Liver (tissue), 8 donors: ENCODE measurements at regions not wholly inside any gene's neighbourhood (a gene's known extent, or its start where the extent isn't known, plus 50 kb on each side); places are given as distances from the start of the nearest gene placed in this dataset.

Experiments used
- DNase-seq: peaks from one replicate; pipeline ENCODE4 v3.0.0-alpha.2; 2017; ENCODE audit warnings: low spot score
- H3K27ac ChIP-seq, 2 donors: one replicate each; pipeline ENCODE4 v1.7.0; 2013; ENCODE audit warnings: inconsistent platforms in 2 of 2, low read length in 2 of 2, control low read depth in 1 of 2, low read depth in 1 of 2, mild to moderate bottlenecking in 1 of 2
- H3K27me3 ChIP-seq, 4 donors: one replicate each; pipeline versions ENCODE4 v1.6.1 to v1.7.0; 2013; ENCODE audit warnings: low read length in 3 of 4, inconsistent platforms in 1 of 4, mild to moderate bottlenecking in 1 of 4, moderate library complexity in 1 of 4; ENCODE audit not compliant: control insufficient read depth in 4 of 4, insufficient read depth in 4 of 4
- H3K36me3 ChIP-seq, 4 donors: one replicate each; pipeline versions ENCODE4 v1.6.1 to v1.7.0; 2013; ENCODE audit warnings: low read length in 3 of 4, mild to moderate bottlenecking in 3 of 4, low read depth in 1 of 4, moderate library complexity in 1 of 4; ENCODE audit not compliant: control insufficient read depth in 4 of 4, insufficient read depth in 3 of 4
- H3K4me1 ChIP-seq, 4 donors: one replicate each; pipeline versions ENCODE4 v1.6.1 to v1.7.0; 2013; ENCODE audit warnings: low read length in 3 of 4, mild to moderate bottlenecking in 3 of 4, moderate library complexity in 1 of 4; ENCODE audit not compliant: control insufficient read depth in 4 of 4, insufficient read depth in 4 of 4
- H3K4me3 ChIP-seq, 3 donors: one replicate each; pipeline versions ENCODE4 v1.6.1 to v1.7.0; 2013; ENCODE audit warnings: low read length in 3 of 3, control low read depth in 1 of 3, low read depth in 1 of 3, mild to moderate bottlenecking in 1 of 3
- H3K9ac ChIP-seq, 2 donors: one replicate each; pipeline ENCODE4 v1.7.0; 2013; ENCODE audit warnings: low read length in 2 of 2, mild to moderate bottlenecking in 2 of 2, moderate library complexity in 2 of 2, control low read depth in 1 of 2, low read depth in 1 of 2
- H3K9me3 ChIP-seq, 4 donors: one replicate each; pipeline versions ENCODE4 v1.6.1 to v1.7.0; 2013; ENCODE audit warnings: low read length in 3 of 4; ENCODE audit not compliant: control insufficient read depth in 4 of 4
- CTCF ChIP-seq: fragments of 150-350 bp; IDR thresholded peaks from 2 replicates; pipeline ENCODE4 v1.5.1; 2017; ENCODE audit warnings: improper control_type of control experiment, low read depth, low read length; ENCODE audit not compliant: missing input control
- EGR1 ChIP-seq, 2 donors: IDR thresholded peaks; 2 replicates each; pipeline ENCODE4 v1.6.1; 2016 to 2018; ENCODE audit warnings: antibody characterized with exemption in 2 of 2, low read depth in 2 of 2
- FOXA1 ChIP-seq: IDR thresholded peaks from 2 replicates; pipeline ENCODE4 v1.6.1; 2016; ENCODE audit warnings: antibody characterized with exemption
- FOXA2 ChIP-seq: IDR thresholded peaks from 2 replicates; pipeline ENCODE4 v1.6.1; 2016; ENCODE audit warnings: antibody characterized with exemption
- GABPA ChIP-seq, 2 donors: IDR thresholded peaks in 1 of 2; conservative IDR thresholded peaks in 1 of 2; 2 replicates each; pipeline ENCODE4 v1.6.1; 2016; ENCODE audit warnings: antibody characterized with exemption in 2 of 2, mild to moderate bottlenecking in 1 of 2, moderate library complexity in 1 of 2
- HNF4A ChIP-seq, 2 donors: conservative IDR thresholded peaks; 2 replicates each; pipeline ENCODE4 v1.6.1; 2016; ENCODE audit warnings: antibody characterized with exemption in 2 of 2, mild to moderate bottlenecking in 2 of 2
- HNF4G ChIP-seq: IDR thresholded peaks from 2 replicates; pipeline ENCODE4 v1.6.1; 2016; ENCODE audit warnings: antibody characterized with exemption
- JUND ChIP-seq, 2 donors: IDR thresholded peaks; 2 replicates each; pipeline ENCODE4 v1.6.1; 2016; ENCODE audit warnings: antibody characterized with exemption in 2 of 2
- NR2F2 ChIP-seq: IDR thresholded peaks from 2 replicates; pipeline ENCODE4 v1.6.1; 2016; ENCODE audit warnings: antibody characterized with exemption
- RAD21 ChIP-seq, 2 donors: IDR thresholded peaks; 2 replicates each; pipeline ENCODE4 v1.6.1; 2016; ENCODE audit warnings: antibody characterized with exemption in 2 of 2, mild to moderate bottlenecking in 2 of 2
- REST ChIP-seq: IDR thresholded peaks from 2 replicates; pipeline ENCODE4 v1.6.1; 2016; ENCODE audit warnings: antibody characterized with exemption, mild to moderate bottlenecking
- RXRA ChIP-seq, 2 donors: IDR thresholded peaks; 2 replicates each; pipeline ENCODE4 v1.6.1; 2017 to 2018; ENCODE audit warnings: antibody characterized with exemption in 2 of 2, mild to moderate bottlenecking in 1 of 2
- SP1 ChIP-seq: IDR thresholded peaks from 2 replicates; pipeline ENCODE4 v1.6.1; 2018; ENCODE audit warnings: antibody characterized with exemption, mild to moderate bottlenecking
- TAF1 ChIP-seq: conservative IDR thresholded peaks from 2 replicates; pipeline ENCODE4 v1.6.1; 2016; ENCODE audit warnings: antibody characterized with exemption, mild to moderate bottlenecking
- YY1 ChIP-seq: IDR thresholded peaks from 2 replicates; pipeline ENCODE4 v1.6.1; 2016; ENCODE audit warnings: antibody characterized with exemption, mild to moderate bottlenecking
- ZBTB33 ChIP-seq: IDR thresholded peaks from 2 replicates; pipeline ENCODE4 v1.6.1; 2016; ENCODE audit warnings: antibody characterized with exemption
- WGBS: extraction: QIAGEN DNeasy Blood & Tissue Kit; methylation state at CpG from one replicate; pipeline ENCODE4 v1.1.7; 2013; 5-methylcytosine and 5-hydroxymethylcytosine counted together
- TF ChIP-seq, protein P1 (sequence below): IDR thresholded peaks from 2 replicates; pipeline ENCODE4 v1.6.1; 2016; ENCODE audit warnings: antibody characterized with exemption
- TF ChIP-seq, protein P2 (sequence below): IDR thresholded peaks from 2 replicates; pipeline ENCODE4 v1.6.1; 2016; ENCODE audit warnings: antibody characterized with exemption
- donor health status: healthy.
- donor health status: healthy.
- donor health status: healthy.
- donor health status: healthy.
- donor health status: healthy.

DNA sequence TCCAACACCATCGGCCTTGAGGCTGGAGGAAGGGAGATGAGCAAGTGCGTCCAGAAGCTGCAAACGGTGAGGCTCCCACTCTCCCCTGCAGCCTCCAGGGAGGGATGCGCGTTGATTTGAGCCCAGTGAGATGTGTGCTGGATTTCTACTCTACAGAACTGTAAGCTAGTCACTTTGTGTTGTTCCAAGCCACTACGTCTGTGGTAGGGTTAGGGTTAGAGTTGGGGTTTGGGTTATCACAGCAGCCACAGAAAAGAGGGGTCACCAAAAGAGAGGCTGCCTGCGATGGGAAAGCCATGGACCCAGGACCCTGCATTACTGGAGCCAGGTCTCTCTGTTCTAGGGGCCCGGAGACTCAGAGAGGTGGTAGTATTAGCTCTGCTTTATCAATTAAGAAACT lies 94.5 kb downstream of the KCNF1 start:
- DNase-seq: no peak
- Histone ChIP-seq H3K4me3 (no peak overlapping the region), H3K9ac (no peak overlapping the region), H3K36me3 (no peaks in the 10 kb centered on the region), H3K27me3 (no peaks in the 10 kb centered on the region), H3K4me1 (no peaks in the 10 kb centered on the region), H3K9me3 (peaks cover 0 to 2% (median under 1%) of the 10 kb centered on the region in 4 donors), H3K27ac (no peak overlapping the region)
- no peak for TF ChIP-seq YY1
- TF ChIP-seq, protein P1, sequence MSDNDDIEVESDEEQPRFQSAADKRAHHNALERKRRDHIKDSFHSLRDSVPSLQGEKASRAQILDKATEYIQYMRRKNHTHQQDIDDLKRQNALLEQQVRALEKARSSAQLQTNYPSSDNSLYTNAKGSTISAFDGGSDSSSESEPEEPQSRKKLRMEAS: no peak
- TF ChIP-seq SP1: no peak
- TF ChIP-seq REST: no peak
- no peak for TF ChIP-seq FOXA1
- TF ChIP-seq RXRA (IDR thresholded peaks at IDR 0.05): no peak
- no peak for TF ChIP-seq CTCF
- TF ChIP-seq GABPA (IDR thresholded peaks at IDR 0.05 in 1 of 2, conservative IDR thresholded peaks at IDR 0.05 in 1 of 2): no peak
- no peak for TF ChIP-seq HNF4G
- TF ChIP-seq ZBTB33: no peak
- TF ChIP-seq EGR1 (IDR thresholded peaks at IDR 0.05; ENCODE audit: low read depth in 2 of 2): no peak
- no peak for TF ChIP-seq RAD21 (IDR thresholded peaks at IDR 0.05)
- TF ChIP-seq, protein P2, sequence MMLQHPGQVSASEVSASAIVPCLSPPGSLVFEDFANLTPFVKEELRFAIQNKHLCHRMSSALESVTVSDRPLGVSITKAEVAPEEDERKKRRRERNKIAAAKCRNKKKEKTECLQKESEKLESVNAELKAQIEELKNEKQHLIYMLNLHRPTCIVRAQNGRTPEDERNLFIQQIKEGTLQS: no peak
- TF ChIP-seq FOXA2: no peak
- TF ChIP-seq HNF4A (conservative IDR thresholded peaks at IDR 0.05): no peak
- TF ChIP-seq JUND (IDR thresholded peaks at IDR 0.05): no peak
- no peak for TF ChIP-seq TAF1
- no peak for TF ChIP-seq NR2F2
- WGBS: 91% methylated on average over 8 of the region's 8 CpGs
